Amniotic epithelial cell (primary cell): ENCODE measurements at regions not wholly inside any gene's neighbourhood (a gene's known extent, or its start where the extent isn't known, plus 50 kb on each side); places are given as distances from the start of the nearest gene placed in this dataset.
"Not testable (repeated sequence)": the region's sequence is repeated elsewhere in the genome, so short reads cannot be mapped to it uniquely, and the experiment has no call there.

ENCODE experiments used
- DNase-seq: peaks from one replicate; pipeline ENCODE4 v3.0.0-alpha.2; 2010; ENCODE audit warnings: low read depth

DNA sequence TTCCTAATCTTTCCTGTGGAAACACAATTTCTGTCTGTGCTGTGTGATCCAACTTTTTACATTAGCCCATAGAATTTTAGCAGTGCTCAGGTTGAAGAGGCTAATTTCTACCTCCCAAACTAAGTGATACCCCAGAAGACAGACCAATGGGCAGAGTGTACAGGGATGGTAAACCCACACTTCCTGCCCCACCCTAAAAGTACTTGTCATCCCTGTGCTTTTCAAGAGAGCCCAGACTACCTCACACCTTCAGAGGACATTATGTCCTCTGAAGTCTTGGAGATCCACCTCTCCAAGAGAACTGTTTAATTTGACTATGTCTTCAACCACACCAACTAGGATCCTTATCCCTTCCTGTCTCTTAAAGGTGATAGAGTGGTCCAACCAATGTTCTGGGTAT is 82.0 kb upstream of the ACSL1 start:
- DNase-seq, result no peak

DNA sequence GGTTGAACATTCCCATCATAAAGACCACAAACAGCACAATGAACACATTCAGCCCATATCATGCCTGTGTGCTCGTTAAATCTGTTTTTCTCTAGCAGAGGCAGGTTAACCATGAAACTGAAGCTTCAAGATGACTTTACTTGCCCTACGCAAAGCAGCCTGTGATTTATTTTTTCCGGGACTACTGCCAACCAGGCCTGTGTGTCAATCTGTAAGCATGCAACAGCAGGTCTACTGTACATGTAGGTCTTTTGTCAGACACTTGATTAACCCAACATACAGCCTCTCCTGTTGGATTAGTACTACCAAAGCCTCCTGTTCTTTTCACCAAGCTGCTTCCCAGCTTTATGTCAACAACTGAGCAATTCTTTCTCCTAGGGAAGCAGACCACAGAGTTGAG is 85.5 kb upstream of the ACSL1 start:
- DNase-seq, result peak; percentile 87

DNA sequence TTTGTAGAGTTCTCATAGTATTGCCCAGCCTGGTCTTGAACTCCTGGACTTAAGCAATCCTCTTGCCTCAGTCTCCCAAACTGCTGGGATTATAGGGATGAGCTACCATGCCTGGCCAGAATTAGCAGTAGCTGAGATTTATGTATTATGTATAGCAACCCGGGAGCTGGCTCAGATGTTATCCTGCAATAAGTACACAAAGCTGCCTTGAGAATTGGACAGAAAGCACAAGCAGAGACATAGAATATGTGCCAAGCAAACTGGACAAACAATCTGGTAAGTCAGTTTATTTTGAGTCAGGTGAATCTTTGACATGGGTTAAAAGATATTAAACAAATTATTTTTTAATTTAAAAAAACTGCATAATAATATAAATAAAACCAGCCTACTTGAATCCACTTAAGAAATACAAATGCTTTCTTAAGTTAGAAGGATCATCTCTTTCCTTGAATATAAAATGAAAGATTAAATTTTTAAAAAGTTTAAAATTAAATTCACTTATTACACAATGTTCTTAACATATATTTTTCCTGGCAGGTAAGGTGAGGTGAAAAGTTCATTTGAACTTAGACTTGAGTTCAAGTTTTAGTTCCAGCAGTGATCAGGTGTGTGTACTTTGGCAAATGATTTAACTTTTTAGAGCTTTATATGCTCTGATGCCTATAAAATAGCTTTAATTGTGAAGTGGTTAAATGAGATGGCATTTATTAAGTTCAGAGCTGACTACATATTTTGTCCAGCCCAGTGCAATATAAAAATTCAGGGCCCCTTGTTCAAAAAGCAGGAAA is 87.8 kb upstream of the ACSL1 start:
- no peak for DNase-seq

DNA sequence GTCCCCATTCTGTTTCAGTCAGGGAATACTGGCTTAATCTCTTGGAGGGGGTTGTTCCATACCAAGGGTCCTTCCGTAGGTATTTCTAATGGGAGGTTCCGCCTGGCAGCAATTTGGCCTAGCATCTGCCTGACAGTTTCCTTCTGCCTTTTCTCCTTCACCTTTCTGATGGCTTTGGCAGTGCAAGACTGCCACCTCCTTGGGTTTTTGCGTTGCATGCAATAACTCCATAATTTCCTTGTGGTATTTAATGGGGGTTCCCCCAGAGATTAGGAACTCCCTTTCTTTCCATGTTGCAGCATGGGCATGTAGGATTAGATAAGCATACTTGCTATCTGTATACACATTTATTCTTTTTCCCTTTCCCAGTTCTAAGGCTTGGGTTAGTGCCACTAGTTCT is 93.0 kb upstream of the ACSL1 start:
- not testable (repeated sequence) for DNase-seq

DNA sequence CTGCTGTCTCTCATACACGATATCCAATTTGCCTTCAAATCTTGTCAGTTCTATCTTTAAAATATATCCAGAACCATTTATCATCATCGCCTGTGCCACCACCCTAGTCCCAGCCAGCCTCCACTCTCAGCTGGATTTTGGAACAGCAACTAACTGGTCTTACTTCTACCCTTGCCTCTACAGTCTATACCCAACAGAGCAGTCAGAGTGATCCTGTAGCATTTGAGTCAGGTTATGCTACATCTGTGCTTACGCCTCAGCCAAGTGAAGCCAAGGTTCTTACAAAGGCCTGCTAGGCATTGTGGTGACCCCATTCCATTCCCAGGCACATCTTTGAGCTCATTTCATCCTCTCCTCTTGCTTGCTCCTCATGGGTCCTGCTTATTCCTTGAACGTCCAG is 95.7 kb upstream of the ACSL1 start:
- DNase-seq, result no peak

DNA sequence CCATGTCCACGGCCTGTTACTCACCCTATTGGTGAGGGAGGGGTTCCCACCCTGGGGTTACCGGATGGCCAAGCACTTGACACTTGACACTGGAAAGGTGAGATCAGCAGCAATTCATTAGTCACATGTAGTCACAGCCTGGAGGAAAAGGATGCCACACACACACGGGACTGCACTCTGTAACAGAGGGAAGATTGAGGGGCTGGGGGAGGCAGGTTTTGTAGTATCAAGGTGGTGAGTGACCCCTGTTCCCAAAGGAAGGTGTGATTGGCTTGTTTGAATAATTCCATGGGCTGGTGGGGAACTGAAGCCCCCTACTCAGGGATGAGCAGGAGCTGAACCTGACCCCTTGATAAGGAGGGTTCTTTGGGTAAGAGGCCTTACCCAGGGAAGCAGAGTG is 96.0 kb upstream of the HELT start:
- DNase-seq, result no peak

DNA sequence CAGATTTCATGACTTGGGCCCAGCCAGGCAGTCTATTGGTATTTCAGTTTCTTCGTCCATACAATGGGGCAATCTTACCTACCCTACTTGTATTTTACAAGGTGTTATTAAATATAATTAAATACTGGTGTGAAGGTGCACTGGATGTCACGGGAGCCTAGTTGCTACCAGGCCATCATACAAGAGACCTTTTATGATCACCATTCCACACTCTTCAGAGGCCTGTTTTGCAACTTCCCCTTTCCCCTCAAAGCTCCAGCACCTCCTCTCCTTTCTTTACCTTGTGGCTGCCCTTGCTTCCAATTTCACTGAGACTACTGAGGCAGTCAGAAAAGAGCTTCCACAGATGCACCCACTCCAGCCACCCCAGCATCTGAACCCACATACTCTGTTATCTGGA is 93.8 kb upstream of the HELT start:
- no peak for DNase-seq

DNA sequence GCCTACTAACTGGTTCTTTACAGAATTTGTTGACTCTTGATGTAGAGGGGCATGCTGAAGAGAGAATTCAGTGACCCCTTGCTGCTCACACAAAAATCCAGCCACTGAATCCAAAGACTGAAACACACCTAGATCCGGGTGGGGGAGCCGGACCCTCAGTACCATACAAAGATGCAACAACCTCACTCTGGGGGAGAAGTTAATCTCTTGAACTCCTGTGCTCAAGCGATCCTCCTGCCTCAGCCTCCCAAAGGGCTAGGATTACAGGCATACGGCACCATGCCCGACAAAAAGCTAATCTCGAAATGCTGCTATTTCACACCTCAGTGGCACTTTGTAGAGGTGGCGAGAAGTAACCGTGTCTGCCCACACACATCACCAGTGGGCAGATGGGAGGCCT is 88.8 kb upstream of the HELT start:
- no peak for DNase-seq

DNA sequence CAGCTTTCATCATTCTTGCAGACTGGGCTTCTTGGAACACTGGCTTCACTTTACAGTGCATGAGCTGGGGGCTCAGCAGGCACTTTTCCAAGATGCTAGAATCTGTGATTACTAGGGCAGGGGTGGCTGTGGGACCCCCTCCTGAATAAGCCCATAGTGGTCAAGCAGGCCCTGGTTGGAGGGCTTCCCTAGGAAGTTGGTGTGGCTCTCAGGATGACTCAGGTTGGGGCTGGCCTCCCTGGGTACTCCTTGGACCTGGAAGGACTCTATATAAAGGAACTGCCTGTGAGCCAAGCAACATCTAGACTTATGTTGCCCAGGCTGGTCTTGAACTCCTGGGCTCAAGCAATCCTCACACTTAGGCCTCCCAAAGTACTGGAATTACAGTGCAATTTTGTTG is 88.3 kb upstream of the HELT start:
- DNase-seq, result no peak

DNA sequence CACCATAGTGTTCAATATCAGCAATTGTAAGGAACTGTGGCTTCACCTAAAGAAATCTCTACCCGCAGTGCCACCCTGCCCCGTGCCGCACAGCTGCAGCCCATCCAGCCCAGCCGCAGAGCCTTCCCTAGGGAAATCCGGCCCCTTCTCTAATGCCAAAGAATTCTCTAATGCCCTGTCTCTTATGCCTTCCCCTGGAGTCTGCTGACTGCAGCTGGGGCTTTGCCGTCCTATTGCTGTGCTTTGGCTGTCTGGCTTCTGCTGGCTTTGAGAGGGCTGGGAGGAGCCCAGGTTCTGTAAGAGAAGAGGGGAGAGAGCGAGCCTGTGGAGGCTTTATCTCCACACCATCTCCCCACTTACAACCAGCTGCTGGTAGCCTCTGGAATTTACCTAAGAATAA is 85.9 kb upstream of the HELT start:
- DNase-seq, result no peak

DNA sequence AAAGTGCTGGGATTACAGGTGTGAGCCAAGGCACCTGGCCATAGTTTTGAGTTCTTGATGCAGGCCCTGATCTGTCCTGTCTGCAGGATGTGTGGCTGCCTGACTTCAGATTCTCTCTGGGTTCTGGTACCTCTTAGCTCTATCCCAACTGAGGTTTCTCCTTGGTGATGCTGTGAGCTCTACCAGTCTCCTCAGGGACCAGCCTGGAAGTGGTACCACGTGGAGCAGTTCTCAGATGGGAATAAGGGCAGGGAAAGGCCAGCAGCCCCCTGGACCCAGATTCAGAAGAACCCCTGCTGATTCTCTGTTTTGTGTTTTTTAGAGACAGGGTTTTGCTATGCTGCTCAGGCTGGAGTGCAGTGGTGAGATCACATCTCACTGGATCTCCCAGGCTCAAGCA is 85.0 kb upstream of the HELT start:
- no peak for DNase-seq

DNA sequence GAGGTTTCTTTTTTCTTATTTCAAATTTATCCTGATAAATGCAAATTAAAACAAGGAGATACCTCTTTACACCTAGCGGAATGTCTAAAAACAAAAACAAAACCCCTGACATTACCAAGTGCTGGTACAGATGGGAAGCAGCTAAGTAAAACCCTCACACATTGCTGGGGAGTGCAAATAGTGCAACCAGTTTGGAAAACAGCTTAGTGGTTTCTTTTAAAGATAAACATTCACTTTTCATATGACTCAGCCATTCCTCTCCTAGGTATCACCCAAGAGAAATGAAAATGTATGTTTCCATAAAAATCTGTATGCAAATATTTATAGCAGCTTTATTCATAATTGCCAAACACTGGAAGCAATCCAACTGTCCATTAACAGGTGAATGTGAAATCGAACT is 84.1 kb upstream of the HELT start:
- DNase-seq, result peak; percentile 30

DNA sequence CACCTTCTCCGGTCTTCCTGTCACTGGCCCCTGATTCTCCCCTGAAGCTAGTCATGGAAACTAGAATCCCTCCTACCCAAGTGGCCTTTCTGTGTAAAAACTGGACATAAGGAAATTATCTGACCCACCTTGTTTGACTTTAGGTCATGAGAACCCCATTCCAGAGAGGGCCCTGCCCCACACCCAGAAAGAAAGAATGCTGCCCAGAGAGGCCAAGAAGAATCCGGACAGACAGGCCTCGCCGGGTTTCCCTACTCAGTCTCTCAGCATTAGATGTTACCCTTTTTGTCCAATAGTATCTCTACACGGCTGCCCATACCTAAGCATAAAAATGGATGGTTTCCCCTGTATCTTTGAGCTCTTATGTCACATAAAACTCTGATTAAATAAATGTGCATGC is 83.3 kb upstream of the HELT start:
- no peak for DNase-seq

DNA sequence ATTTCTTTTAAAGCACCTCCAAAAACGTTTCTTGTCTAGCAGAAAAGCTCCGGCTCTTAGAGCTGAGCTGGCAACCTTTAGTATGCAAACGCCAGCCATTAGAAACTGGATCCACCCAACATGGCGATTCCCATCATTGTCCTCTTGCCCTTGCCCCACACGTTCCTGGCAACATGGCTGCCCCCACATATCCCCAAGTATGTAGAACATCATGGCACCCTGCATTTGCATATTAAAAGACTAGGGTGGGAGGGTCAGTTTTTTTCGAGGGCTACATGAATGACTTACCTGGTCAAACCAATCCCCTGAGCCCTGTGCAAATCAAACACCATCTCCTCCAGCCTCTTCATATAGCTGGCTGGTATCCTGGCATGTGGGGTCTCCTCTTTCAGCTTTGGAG is 82.2 kb upstream of the HELT start:
- DNase-seq, result no peak

DNA sequence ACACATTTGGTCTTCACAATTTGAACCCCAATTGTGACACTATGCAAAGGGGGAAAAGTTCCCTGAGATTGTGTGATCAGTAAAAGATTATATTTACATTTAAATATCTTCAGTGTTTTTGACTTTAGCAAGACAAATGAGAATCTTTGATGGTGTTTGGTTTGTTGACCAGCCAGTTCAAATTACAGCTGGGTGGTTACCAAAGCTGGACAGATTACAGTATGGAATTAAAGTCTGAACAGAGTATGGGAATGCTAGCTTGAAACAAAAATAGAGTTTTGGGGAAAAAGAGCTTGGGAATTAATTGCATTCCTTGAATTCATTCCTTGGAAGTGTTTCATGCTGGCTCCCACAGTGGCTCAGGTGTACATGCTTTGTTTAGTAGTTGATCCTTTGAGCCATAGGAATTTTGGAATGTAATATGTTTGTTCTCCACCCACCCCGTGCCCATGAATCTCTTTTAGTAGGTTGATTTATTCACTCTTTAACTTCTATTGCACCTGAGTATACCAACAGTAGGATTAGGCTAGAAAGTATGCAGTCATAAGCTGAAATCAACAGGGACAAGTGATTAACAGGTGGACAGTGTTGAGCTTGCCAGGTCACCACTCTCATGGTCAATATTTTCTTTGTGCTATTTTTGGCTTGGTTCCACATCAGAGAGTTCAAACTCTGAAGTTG is 81.1 kb upstream of the HELT start:
- DNase-seq, result no peak

DNA sequence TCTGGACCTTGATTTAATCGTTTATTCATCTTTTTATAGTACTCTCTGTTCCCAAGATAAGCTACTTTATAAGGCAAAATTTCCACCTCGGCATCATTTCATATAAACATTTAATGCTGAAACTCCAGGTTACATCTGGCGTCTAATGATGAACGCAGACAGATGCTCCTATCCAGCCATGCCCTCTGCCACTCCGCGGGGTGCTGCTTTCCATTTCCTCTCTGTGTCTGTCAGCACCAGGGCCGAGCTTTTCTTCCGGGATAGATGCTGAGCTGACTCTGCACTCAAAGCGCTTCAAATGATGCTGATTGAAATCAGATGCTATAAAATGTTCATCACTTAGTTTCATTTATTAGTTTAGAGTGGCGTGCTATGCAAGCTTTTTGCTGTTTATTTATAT is 80.5 kb upstream of the HELT start:
- DNase-seq, result no peak

DNA sequence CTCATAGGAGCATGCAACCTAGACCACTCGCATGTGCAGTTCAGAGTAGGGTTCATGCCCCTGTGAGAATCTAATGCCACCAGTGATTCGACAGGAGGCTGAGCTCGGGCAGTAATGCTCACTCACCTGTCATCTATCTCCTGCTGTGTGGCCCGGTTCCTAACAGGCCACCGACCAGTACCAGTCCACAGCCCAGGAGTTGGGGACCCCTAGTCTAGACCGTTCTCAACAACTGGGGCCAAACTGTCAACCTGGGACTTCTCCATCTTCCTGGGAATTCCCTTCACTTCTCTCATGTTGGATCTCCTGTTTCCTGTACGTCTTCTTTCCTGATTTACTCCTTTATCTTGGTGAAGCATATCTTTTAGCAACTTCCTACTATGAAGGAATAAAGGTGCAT is 79.4 kb upstream of the HELT start:
- no peak for DNase-seq

DNA sequence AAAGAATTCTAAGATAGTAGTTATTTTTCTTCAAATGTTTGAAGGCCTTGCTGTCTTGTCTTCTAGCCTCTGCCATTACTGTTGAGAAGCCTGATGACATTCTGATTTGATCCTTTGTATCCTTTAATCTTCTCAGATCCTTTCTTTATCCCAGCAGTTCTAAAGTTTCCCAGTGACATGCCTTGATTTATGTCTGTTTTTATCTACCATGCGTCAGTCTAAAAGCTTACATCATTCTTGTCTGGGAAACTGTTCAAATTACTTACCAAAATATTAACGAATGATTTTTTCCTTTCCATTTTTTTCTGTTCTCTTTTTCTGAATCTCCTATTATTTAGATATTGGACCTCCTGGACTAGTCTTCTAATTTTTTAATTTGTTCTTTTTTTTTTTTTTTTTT is 78.3 kb upstream of the HELT start:
- DNase-seq, result peak; percentile 15

DNA sequence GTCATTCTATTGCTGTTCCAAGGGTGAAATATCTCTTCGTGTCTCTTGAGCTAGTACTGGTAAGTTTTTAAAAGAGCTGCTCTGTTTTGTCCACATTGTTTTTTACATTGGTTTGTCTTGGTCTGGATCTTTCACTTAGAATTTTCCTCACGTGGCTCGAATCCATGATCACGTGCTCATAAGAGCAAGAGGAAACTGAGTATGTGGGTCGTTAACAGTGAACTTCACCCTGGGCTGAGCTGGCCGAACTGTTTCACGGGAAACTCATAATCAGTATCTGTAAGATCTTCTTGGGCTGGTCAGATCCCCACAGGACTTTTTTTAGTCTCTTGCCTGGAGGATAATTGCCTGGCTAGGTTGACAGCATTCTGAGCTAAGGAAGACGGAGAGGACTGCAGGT is 77.8 kb upstream of the HELT start:
- no peak for DNase-seq

DNA sequence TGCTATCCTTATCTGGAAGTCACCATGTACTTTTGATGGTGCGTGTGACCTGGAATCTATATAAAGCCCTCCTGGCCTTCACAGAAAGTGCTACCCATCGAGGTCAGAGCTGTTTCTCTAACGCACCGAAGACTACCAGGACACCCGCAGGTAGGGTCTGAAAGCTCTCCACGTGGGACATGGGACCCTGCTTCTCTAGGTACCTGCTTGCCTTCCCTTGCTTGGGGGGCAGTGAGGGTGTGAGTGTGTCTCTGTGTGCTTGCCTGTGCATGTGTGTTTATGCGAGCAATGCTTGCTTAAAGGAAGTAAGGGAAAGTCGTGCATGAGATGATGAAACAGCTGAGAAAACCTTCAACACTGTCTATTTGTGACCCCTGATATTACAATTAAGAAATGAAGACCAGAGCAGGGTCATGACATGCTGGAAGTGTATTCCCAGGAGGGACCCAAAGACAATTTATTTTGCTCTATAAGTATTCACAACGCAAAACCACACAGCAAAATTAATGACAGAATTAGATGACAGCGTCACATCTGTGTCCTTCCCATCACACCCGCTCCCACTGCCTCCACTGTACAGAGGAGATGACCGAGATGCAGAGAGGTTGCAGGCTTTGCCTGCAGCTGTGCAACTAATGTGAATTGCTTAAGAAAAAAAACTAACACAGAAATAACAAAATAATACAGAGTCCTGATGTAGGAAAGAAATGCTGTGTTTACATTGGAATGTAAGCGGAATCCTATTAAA is 76.4 kb upstream of the HELT start:
- DNase-seq, result no peak

DNA sequence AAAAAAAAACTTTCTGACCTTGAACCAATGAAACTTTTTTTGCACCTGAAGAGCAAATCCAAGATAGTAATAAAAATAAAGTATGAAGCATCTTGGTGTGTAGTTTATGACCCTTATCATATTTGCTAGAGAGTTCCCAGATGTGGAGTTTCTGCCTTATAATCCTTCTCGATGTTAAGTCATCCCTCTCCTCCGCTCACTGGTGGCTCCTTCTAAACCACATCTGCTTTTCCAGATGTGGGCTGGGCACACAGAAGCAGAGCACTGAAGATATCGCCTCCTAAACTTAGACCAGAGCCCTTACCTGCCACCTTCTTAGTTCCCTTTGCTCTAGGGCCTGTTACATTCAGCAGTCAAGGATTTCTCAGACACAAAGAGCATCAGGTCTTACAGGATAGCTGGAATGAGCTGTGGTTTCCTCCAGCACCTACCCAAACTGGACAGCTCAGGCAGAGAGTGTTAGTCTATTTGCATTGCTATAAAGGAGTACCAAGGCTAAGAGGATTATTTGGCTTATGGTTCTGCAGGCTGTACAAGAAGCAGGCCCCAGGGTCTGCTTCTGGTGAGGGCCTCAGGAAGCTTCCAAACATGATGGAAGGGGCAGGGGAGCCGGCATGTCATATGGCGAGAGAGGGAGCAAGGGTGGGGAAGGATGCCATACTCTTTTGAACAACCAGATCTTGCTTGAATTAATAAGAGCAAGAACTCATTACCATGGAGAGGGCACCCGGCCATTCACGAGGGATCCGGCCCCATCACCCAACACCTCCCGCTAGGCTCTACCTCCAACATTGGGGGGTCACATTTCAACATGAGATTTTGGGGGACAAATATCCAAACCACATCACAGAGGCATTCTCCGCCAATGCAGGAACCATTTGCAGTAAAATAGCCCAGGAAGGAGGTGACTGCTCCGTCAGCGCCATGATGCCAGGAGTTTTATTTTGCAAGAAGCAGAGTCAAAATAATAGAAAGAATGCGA is 75.6 kb upstream of the HELT start:
- peak; percentile 7 for DNase-seq

DNA sequence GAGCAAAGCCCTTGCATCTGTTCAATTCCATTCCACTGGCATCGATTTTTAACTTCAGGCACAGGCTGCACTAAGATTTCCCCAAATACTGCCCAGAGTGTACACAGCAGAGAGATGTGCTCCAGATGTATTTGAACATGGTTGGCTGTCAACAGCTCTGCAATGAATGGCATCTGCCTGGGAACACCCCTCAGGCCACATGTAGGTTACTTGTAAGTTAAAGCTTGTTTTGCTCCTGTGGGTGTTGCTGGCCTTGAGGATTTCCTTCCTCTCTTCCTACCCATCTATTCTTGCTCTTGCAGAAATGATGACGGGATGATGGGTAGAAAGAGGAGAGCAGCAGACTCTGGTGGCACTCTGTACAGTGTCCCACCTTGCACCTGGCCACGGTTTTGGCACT is 69.3 kb upstream of the HELT start:
- DNase-seq, result no peak
